ENCODE measurements at regions not wholly inside any gene's neighbourhood (a gene's known extent, or its start where the extent isn't known, plus 50 kb on each side); places are given as distances from the start of the nearest gene placed in this dataset.

GRCh38 chr10:84571146-84571545 is 242.8 kb downstream of the CCSER2 start:
- WGBS (ENCODE audit: insufficient coverage), result 83% methylated on average over 19 of the region's 22 CpGs
- Histone ChIP-seq H3K4me3 (ENCODE audit: control insufficient read depth in 1 of 2, extremely low read depth in 1 of 2, low read length in 1 of 2) (no peak overlapping the region), H3K27me3 (replicated peaks in 1 of 2; ENCODE audit: control insufficient read depth in 2 of 2, extremely low read depth in 1 of 2, insufficient read depth in 2 of 2, low read length in 1 of 2) (peaks cover 0 to 9% of the 10 kb centered on the region in 2 experiments), H3K9me3 (no peaks in the 10 kb centered on the region), H3K27ac (ENCODE audit: low read length) (no peak overlapping the region), H3K4me1 (ENCODE audit: control insufficient read depth in 1 of 2, extremely low read depth in 1 of 2, insufficient read depth in 2 of 2, low read length in 2 of 2) (no peaks in the 10 kb centered on the region), H3K36me3 (ENCODE audit: control insufficient read depth in 2 of 2, extremely low read depth in 1 of 2, insufficient read depth in 1 of 2, low read length in 1 of 2) (no peaks in the 10 kb centered on the region)
- ATAC-seq (replicated peaks in 1 of 4) (no peak), DNase-seq (no peak)
- Mint-ChIP-seq H3K36me3 (no peaks in the 10 kb centered on the region), H3K4me1 (no peaks in the 10 kb centered on the region), H3K4me3 (no peak overlapping the region), H3K27me3 (peaks cover 34 to 44% of the 10 kb centered on the region in 2 donors), H3K27ac (no peak overlapping the region), H3K9me3 (no peaks in the 10 kb centered on the region)
- ChIA-PET POLR2A (no interaction called here), CTCF (no interaction called here)

- Histone ChIP-seq H3K36me3 (ENCODE audit: control insufficient read depth in 2 of 2, extremely low read depth in 1 of 2, insufficient read depth in 1 of 2, low read length in 1 of 2) (no peaks in the 10 kb centered on the region), H3K4me3 (ENCODE audit: control insufficient read depth in 1 of 2, extremely low read depth in 1 of 2, low read length in 1 of 2) (no peak overlapping the region), H3K27me3 (replicated peaks in 1 of 2; ENCODE audit: control insufficient read depth in 2 of 2, extremely low read depth in 1 of 2, insufficient read depth in 2 of 2, low read length in 1 of 2) (peaks cover 0 to 6% of the 10 kb centered on the region in 2 experiments), H3K9me3 (no peaks in the 10 kb centered on the region), H3K27ac (ENCODE audit: low read length) (no peak overlapping the region), H3K4me1 (ENCODE audit: control insufficient read depth in 1 of 2, extremely low read depth in 1 of 2, insufficient read depth in 2 of 2, low read length in 2 of 2) (no peaks in the 10 kb centered on the region)
- peaks cover 20 to 36% of the 10 kb centered on the region in 2 donors for H3K27me3 Mint-ChIP-seq
- H3K9me3 Mint-ChIP-seq, result no peaks in the 10 kb centered on the region
- ATAC-seq (replicated peaks in 1 of 4) (no peak), DNase-seq (no peak)
- H3K27ac Mint-ChIP-seq, result no peak overlapping the region
- H3K4me3 Mint-ChIP-seq, result no peak overlapping the region
- H3K4me1 Mint-ChIP-seq, result no peaks in the 10 kb centered on the region
- WGBS (ENCODE audit: insufficient coverage), result no CpG with 5 or more reads among the region's 1 CpG
- no peaks in the 10 kb centered on the region for H3K36me3 Mint-ChIP-seq
- ChIA-PET POLR2A (no interaction called here), CTCF (no interaction called here)
These were observed 245.7 kb downstream of the CCSER2 start for GRCh38 chr10:84574102-84574501.

- no peaks in the 10 kb centered on the region for H3K4me1 Mint-ChIP-seq
- no peak overlapping the region for H3K27ac Mint-ChIP-seq
- H3K4me1 ChIP-seq (ENCODE audit: control insufficient read depth in 1 of 2, extremely low read depth in 1 of 2, insufficient read depth in 2 of 2, low read length in 2 of 2), result no peaks in the 10 kb centered on the region
- H3K4me3 Mint-ChIP-seq, result no peak overlapping the region
- ChIA-PET CTCF (no interaction called here), POLR2A (no interaction called here)
- H3K9me3 Mint-ChIP-seq, result no peaks in the 10 kb centered on the region
- ATAC-seq (replicated peaks in 1 of 4) (no peak), DNase-seq (no peak)
- H3K27me3 Mint-ChIP-seq, result peaks cover 9 to 16% of the 10 kb centered on the region in 2 donors
- no peak overlapping the region for H3K4me3 ChIP-seq (ENCODE audit: control insufficient read depth in 1 of 2, extremely low read depth in 1 of 2, low read length in 1 of 2)
- WGBS (ENCODE audit: insufficient coverage), result 76% methylated on average over 6 of the region's 6 CpGs
- no peak overlapping the region for H3K27ac ChIP-seq (ENCODE audit: low read length)
- H3K27me3 ChIP-seq (replicated peaks in 1 of 2; ENCODE audit: control insufficient read depth in 2 of 2, extremely low read depth in 1 of 2, insufficient read depth in 2 of 2, low read length in 1 of 2), result peaks cover 2 to 14% of the 10 kb centered on the region in 2 experiments
- H3K36me3 Mint-ChIP-seq, result no peaks in the 10 kb centered on the region
- no peaks in the 10 kb centered on the region for H3K9me3 ChIP-seq
- H3K36me3 ChIP-seq (ENCODE audit: control insufficient read depth in 2 of 2, extremely low read depth in 1 of 2, insufficient read depth in 1 of 2, low read length in 1 of 2), result no peaks in the 10 kb centered on the region
These were observed 253.6 kb downstream of the CCSER2 start for GRCh38 chr10:84581976-84582375.

- Mint-ChIP-seq H3K9me3 (no peaks in the 10 kb centered on the region), H3K27ac (no peak overlapping the region), H3K36me3 (no peaks in the 10 kb centered on the region), H3K4me3 (no peak overlapping the region), H3K27me3 (peaks cover 13 to 14% of the 10 kb centered on the region in 2 donors), H3K4me1 (no peaks in the 10 kb centered on the region)
- H3K27me3 ChIP-seq (replicated peaks in 1 of 2; ENCODE audit: control insufficient read depth in 2 of 2, extremely low read depth in 1 of 2, insufficient read depth in 2 of 2, low read length in 1 of 2), result peaks cover 2 to 14% of the 10 kb centered on the region in 2 experiments
- H3K4me1 ChIP-seq (ENCODE audit: control insufficient read depth in 1 of 2, extremely low read depth in 1 of 2, insufficient read depth in 2 of 2, low read length in 2 of 2), result no peaks in the 10 kb centered on the region
- H3K9me3 ChIP-seq, result no peaks in the 10 kb centered on the region
- ATAC-seq (replicated peaks in 1 of 4) (no peak), DNase-seq (no peak)
- ChIA-PET CTCF (no interaction called here), POLR2A (interaction anchor here in 1 of 2 donors (0.6 kb wide), 1 partner anchor 1801 kb away, joined by 3 read pairs; no protein-coding TSS in a partner anchor)
- H3K36me3 ChIP-seq (ENCODE audit: control insufficient read depth in 2 of 2, extremely low read depth in 1 of 2, insufficient read depth in 1 of 2, low read length in 1 of 2), result no peaks in the 10 kb centered on the region
- 48% methylated on average over 5 of the region's 5 CpGs for WGBS (ENCODE audit: insufficient coverage)
- H3K27ac ChIP-seq (ENCODE audit: low read length), result no peak overlapping the region
- no peak overlapping the region for H3K4me3 ChIP-seq (ENCODE audit: control insufficient read depth in 1 of 2, extremely low read depth in 1 of 2, low read length in 1 of 2)
These were observed 255.1 kb downstream of the CCSER2 start for GRCh38 chr10:84583501-84583900.

GRCh38 chr10:84587789-84588188 is 259.4 kb downstream of the CCSER2 start:
- Mint-ChIP-seq H3K27ac (no peak overlapping the region), H3K36me3 (no peaks in the 10 kb centered on the region), H3K4me3 (no peak overlapping the region), H3K27me3 (peaks cover 12 to 26% of the 10 kb centered on the region in 2 donors), H3K4me1 (no peaks in the 10 kb centered on the region), H3K9me3 (no peaks in the 10 kb centered on the region)
- no peak overlapping the region for H3K27ac ChIP-seq (ENCODE audit: low read length)
- ChIA-PET CTCF (no interaction called here), POLR2A (no interaction called here)
- no peaks in the 10 kb centered on the region for H3K36me3 ChIP-seq (ENCODE audit: control insufficient read depth in 2 of 2, extremely low read depth in 1 of 2, insufficient read depth in 1 of 2, low read length in 1 of 2)
- H3K27me3 ChIP-seq (replicated peaks in 1 of 2; ENCODE audit: control insufficient read depth in 2 of 2, extremely low read depth in 1 of 2, insufficient read depth in 2 of 2, low read length in 1 of 2), result peaks cover 0 to 20% of the 10 kb centered on the region in 2 experiments
- H3K9me3 ChIP-seq, result no peaks in the 10 kb centered on the region
- ATAC-seq (replicated peaks in 1 of 4), result no peak
- no peak overlapping the region for H3K4me3 ChIP-seq (ENCODE audit: control insufficient read depth in 1 of 2, extremely low read depth in 1 of 2, low read length in 1 of 2)
- H3K4me1 ChIP-seq (ENCODE audit: control insufficient read depth in 1 of 2, extremely low read depth in 1 of 2, insufficient read depth in 2 of 2, low read length in 2 of 2), result no peaks in the 10 kb centered on the region
- no peak for DNase-seq

GRCh38 chr10:84588426-84588825 is 260.0 kb downstream of the CCSER2 start:
- H3K4me1 ChIP-seq (ENCODE audit: control insufficient read depth in 1 of 2, extremely low read depth in 1 of 2, insufficient read depth in 2 of 2, low read length in 2 of 2), result no peaks in the 10 kb centered on the region
- Mint-ChIP-seq H3K4me1 (no peaks in the 10 kb centered on the region), H3K4me3 (no peak overlapping the region), H3K27ac (no peak overlapping the region), H3K36me3 (no peaks in the 10 kb centered on the region), H3K9me3 (no peaks in the 10 kb centered on the region), H3K27me3 (peaks cover 12 to 26% of the 10 kb centered on the region in 2 donors)
- no peaks in the 10 kb centered on the region for H3K36me3 ChIP-seq (ENCODE audit: control insufficient read depth in 2 of 2, extremely low read depth in 1 of 2, insufficient read depth in 1 of 2, low read length in 1 of 2)
- POLR2A ChIA-PET, result no interaction called here
- no peak overlapping the region for H3K4me3 ChIP-seq (ENCODE audit: control insufficient read depth in 1 of 2, extremely low read depth in 1 of 2, low read length in 1 of 2)
- ATAC-seq (replicated peaks in 1 of 4) (no peak), DNase-seq (no peak)
- no peaks in the 10 kb centered on the region for H3K9me3 ChIP-seq
- CTCF ChIA-PET, result no interaction called here
- no peak overlapping the region for H3K27ac ChIP-seq (ENCODE audit: low read length)
- peaks cover 0 to 17% of the 10 kb centered on the region in 2 experiments for H3K27me3 ChIP-seq (replicated peaks in 1 of 2; ENCODE audit: control insufficient read depth in 2 of 2, extremely low read depth in 1 of 2, insufficient read depth in 2 of 2, low read length in 1 of 2)
- WGBS (ENCODE audit: insufficient coverage), result 76% methylated on average over 5 of the region's 5 CpGs

- WGBS (ENCODE audit: insufficient coverage), result no CpG with 5 or more reads among the region's 2 CpGs
- Mint-ChIP-seq H3K9me3 (no peaks in the 10 kb centered on the region), H3K36me3 (no peaks in the 10 kb centered on the region), H3K27me3 (peaks cover 16 to 31% of the 10 kb centered on the region in 2 donors), H3K27ac (no peak overlapping the region), H3K4me3 (no peak overlapping the region), H3K4me1 (no peaks in the 10 kb centered on the region)
- no peaks in the 10 kb centered on the region for H3K36me3 ChIP-seq (ENCODE audit: control insufficient read depth in 2 of 2, extremely low read depth in 1 of 2, insufficient read depth in 1 of 2, low read length in 1 of 2)
- ATAC-seq (replicated peaks in 1 of 4) (no peak), DNase-seq (no peak)
- no peak overlapping the region for H3K27ac ChIP-seq (ENCODE audit: low read length)
- no peak overlapping the region for H3K4me3 ChIP-seq (ENCODE audit: control insufficient read depth in 1 of 2, extremely low read depth in 1 of 2, low read length in 1 of 2)
- ChIA-PET CTCF (no interaction called here), POLR2A (no interaction called here)
- no peaks in the 10 kb centered on the region for H3K9me3 ChIP-seq
- no peaks in the 10 kb centered on the region for H3K4me1 ChIP-seq (ENCODE audit: control insufficient read depth in 1 of 2, extremely low read depth in 1 of 2, insufficient read depth in 2 of 2, low read length in 2 of 2)
- peaks cover 0 to 21% of the 10 kb centered on the region in 2 experiments for H3K27me3 ChIP-seq (replicated peaks in 1 of 2; ENCODE audit: control insufficient read depth in 2 of 2, extremely low read depth in 1 of 2, insufficient read depth in 2 of 2, low read length in 1 of 2)
These were observed 260.6 kb downstream of the CCSER2 start for GRCh38 chr10:84588971-84589370.
